Retinal pigment epithelial cell (primary cell): ENCODE measurements at regions not wholly inside any gene's neighbourhood (a gene's known extent, or its start where the extent isn't known, plus 50 kb on each side); places are given as distances from the start of the nearest gene placed in this dataset.

Experiments used
- DNase-seq: peaks from one replicate; pipeline ENCODE4 v3.0.0-alpha.2; 2010; ENCODE audit warnings: low read depth
- H3K4me3 ChIP-seq: 2 replicates; pipeline ENCODE4 v1.5.1; 2011; ENCODE audit warnings: mild to moderate bottlenecking, low read length, control low read depth, moderate library complexity
- TF ChIP-seq, protein P1 (sequence below): conservative IDR thresholded peaks from 2 replicates; pipeline ENCODE4 v1.5.1; 2011; ENCODE audit warnings: low read depth, low read length, control low read depth, inconsistent platforms

- no peak for DNase-seq
- no peak overlapping the region for H3K4me3 ChIP-seq
- TF ChIP-seq, protein P1, sequence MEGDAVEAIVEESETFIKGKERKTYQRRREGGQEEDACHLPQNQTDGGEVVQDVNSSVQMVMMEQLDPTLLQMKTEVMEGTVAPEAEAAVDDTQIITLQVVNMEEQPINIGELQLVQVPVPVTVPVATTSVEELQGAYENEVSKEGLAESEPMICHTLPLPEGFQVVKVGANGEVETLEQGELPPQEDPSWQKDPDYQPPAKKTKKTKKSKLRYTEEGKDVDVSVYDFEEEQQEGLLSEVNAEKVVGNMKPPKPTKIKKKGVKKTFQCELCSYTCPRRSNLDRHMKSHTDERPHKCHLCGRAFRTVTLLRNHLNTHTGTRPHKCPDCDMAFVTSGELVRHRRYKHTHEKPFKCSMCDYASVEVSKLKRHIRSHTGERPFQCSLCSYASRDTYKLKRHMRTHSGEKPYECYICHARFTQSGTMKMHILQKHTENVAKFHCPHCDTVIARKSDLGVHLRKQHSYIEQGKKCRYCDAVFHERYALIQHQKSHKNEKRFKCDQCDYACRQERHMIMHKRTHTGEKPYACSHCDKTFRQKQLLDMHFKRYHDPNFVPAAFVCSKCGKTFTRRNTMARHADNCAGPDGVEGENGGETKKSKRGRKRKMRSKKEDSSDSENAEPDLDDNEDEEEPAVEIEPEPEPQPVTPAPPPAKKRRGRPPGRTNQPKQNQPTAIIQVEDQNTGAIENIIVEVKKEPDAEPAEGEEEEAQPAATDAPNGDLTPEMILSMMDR = no peak
Measured at GRCh38 chr3:182198345-182198744, 486.6 kb downstream of the SOX2 start.

DNA sequence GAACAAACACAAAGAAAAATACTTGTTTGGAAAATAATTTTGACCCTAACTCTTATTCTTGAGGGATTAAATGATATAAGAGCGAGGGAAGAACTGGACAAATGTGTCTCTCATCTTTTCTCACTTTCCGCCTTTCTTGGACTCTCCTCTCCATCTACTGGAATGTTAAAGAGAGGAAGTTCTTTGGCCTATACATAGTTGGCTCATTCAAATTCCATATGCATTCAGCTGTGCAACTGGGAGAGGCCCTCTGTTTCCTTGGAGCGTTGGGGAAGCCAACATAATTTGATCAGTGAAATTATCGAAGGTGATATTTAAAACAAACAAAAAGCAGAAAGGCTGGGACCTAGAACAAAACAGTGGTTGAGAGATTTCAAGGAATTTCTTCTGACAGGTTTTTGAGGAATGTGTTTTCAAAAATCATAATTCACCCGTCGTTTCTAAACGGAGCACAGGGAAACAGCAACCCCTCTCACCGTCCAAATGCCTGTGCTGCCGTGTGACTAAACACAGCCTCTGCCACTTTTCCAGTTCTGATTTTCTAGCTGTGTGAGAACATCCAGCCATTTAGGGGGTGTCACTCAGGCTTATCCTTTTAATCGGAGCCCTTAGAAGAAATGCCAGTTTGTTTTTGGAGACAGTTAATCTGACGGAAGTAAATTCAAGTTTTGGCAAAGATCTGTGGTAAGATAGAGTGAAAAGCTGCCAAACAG lies 489.9 kb downstream of the SOX2 start:
- peak; percentile 36 for DNase-seq
- TF ChIP-seq, protein P1 = no peak
- H3K4me3 ChIP-seq = peak overlapping the region; percentile 15

GRCh38 chr3:182212479-182213076 lies 500.9 kb downstream of the SOX2 start:
- peak; percentile 86 for DNase-seq
- H3K4me3 ChIP-seq = no peak overlapping the region
- TF ChIP-seq, protein P1 = no peak

- H3K4me3 ChIP-seq = no peak overlapping the region
- TF ChIP-seq, protein P1 = no peak
- DNase-seq = no peak
Measured at GRCh38 chr3:182214416-182214815, 502.7 kb downstream of the SOX2 start.

DNA sequence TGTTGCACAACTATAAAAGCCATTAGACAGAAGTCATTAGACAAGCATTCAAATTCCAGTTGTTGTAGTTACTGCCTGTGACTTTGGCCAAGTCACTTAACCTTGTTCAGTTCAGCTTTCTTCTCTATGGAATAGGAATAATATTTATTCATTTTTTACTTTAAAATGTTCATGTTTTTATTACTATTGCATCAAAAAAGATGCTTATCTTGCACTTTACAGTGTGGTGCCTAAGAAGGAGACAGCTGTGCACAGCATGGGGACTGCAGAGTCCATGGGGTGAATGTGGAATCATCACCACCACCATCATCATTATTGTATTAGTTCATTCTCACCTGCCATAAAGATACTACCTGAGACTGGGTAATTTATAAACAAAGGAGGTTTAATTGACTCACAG lies 504.2 kb downstream of the SOX2 start:
- no peak overlapping the region for H3K4me3 ChIP-seq
- no peak for DNase-seq
- TF ChIP-seq, protein P1 = no peak

GRCh38 chr3:182216311-182216970 lies 504.7 kb downstream of the SOX2 start:
- no peak for DNase-seq
- TF ChIP-seq, protein P1 = no peak

More at GRCh38 chr3:182216311-182216970, 504.7 kb downstream of the SOX2 start:
- H3K4me3 ChIP-seq = no peak overlapping the region
